Activated CD8-positive, alpha-beta T cell treated with anti-CD3 and anti-CD28 coated beads for 36 hours (primary cell): ENCODE measurements at regions not wholly inside any gene's neighbourhood (a gene's known extent, or its start where the extent isn't known, plus 50 kb on each side); places are given as distances from the start of the nearest gene placed in this dataset.

Experiments used
- ATAC-seq: fragments of 200-7000 bp; cut with Tn5 transposase; one replicate; pipeline ENCODE4 v1.10.0; 2021; ENCODE audit warnings: mild to moderate bottlenecking, moderate library complexity
- CTCF ChIA-PET: fragments of 350-600 bp; sonication (Branson Sonifier 250); formaldehyde crosslinking; loops from one replicate; lab custom pipeline; 2021; ENCODE audit warnings: antibody characterized with exemption; lab: Charles Lee
- POLR2A ChIA-PET: fragments of 350-600 bp; sonication (Branson Sonifier 250); formaldehyde crosslinking; loops from one replicate; lab custom pipeline; 2021; ENCODE audit warnings: antibody characterized with exemption; lab: Charles Lee
- DNase-seq: peaks from one replicate; pipeline ENCODE4 v3.0.0-alpha.2; 2020
- H3K27ac Mint-ChIP-seq: one replicate; pipeline ENCODE4 v1.8.0; 2021; ENCODE audit warnings: mild to moderate bottlenecking, mixed read lengths
- H3K27me3 Mint-ChIP-seq: one replicate; pipeline ENCODE4 v1.8.0; 2021; ENCODE audit warnings: mixed read lengths
- H3K36me3 Mint-ChIP-seq: one replicate; pipeline ENCODE4 v1.8.0; 2021; ENCODE audit warnings: low read depth, mixed read lengths
- H3K4me1 Mint-ChIP-seq: one replicate; pipeline ENCODE4 v1.8.0; 2021; ENCODE audit warnings: low read depth, mixed read lengths
- H3K4me3 Mint-ChIP-seq: one replicate; pipeline ENCODE4 v1.8.0; 2021; ENCODE audit warnings: mild to moderate bottlenecking, moderate library complexity, mixed read lengths
- H3K9me3 Mint-ChIP-seq: one replicate; pipeline ENCODE4 v1.8.0; 2021; ENCODE audit warnings: mixed read lengths
- CTCF ChIP-seq: fragments of 200-600 bp; IDR thresholded peaks from one replicate; pipeline ENCODE4 v1.8.0; 2022; ENCODE audit warnings: antibody characterized with exemption, mild to moderate bottlenecking
- intact Hi-C: fragments of 100-400 bp; cut with micrococcal nuclease; formaldehyde crosslinking; loops from one replicate; pipeline ENCODE4 v1.10.0; 2022

- Mint-ChIP-seq H3K4me3 (no peak overlapping the region), H3K4me1 (no peaks in the 10 kb centered on the region), H3K27ac (no peak overlapping the region), H3K9me3 (no peaks in the 10 kb centered on the region), H3K27me3 (peaks cover under 1% of the 10 kb centered on the region), H3K36me3 (no peaks in the 10 kb centered on the region)
- CTCF ChIA-PET: interaction anchor here (1.0 kb wide), 1 partner anchor 195 kb away, joined by 3 read pairs; no protein-coding TSS in a partner anchor
- intact Hi-C loops: no loop called here
- ATAC-seq (no peak), DNase-seq (no peak)
- TF ChIP-seq CTCF: no peak
- POLR2A ChIA-PET: no interaction called here
Measured at GRCh38 chr7:145175366-145175765, 339.5 kb upstream of the TPK1 start.

DNA sequence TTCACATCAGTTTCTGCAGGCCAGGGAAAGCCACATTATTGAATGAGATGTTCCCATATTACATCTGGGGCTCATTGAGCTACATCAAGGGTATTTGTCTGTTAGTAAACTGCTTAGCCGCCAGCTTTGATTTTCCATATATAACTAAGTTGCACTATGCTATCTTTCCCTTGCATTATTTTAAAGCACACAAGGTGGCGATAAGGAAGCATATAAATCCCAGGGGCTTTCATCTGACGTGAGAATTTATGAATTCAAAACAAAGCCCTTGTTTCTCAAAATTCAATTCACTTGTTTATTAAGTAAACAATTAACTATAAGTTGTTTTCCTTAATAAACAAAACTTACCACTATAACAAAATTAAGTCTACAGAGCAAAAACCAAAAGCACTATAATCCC lies 334.1 kb upstream of the TPK1 start:
- H3K9me3 Mint-ChIP-seq: no peaks in the 10 kb centered on the region
- DNase-seq (no peak), ATAC-seq (no peak)
- no peak for TF ChIP-seq CTCF
- POLR2A ChIA-PET: no interaction called here
- peaks cover 5% of the 10 kb centered on the region for H3K27me3 Mint-ChIP-seq
- CTCF ChIA-PET: no interaction called here
- intact Hi-C loops: no loop called here
- no peaks in the 10 kb centered on the region for H3K4me1 Mint-ChIP-seq
- no peak overlapping the region for H3K27ac Mint-ChIP-seq
- H3K4me3 Mint-ChIP-seq: no peak overlapping the region
- no peaks in the 10 kb centered on the region for H3K36me3 Mint-ChIP-seq

GRCh38 chr7:145168879-145169278 lies 333.0 kb upstream of the TPK1 start:
- DNase-seq: no peak
- no peaks in the 10 kb centered on the region for H3K4me1 Mint-ChIP-seq
- CTCF ChIA-PET: no interaction called here
- no peaks in the 10 kb centered on the region for H3K36me3 Mint-ChIP-seq
- H3K4me3 Mint-ChIP-seq: no peak overlapping the region
- peaks cover 5% of the 10 kb centered on the region for H3K27me3 Mint-ChIP-seq
- TF ChIP-seq CTCF: no peak
- ATAC-seq: no peak
- intact Hi-C loops: no loop called here
- H3K9me3 Mint-ChIP-seq: no peaks in the 10 kb centered on the region
- POLR2A ChIA-PET: no interaction called here
- H3K27ac Mint-ChIP-seq: no peak overlapping the region

GRCh38 chr7:145168427-145168826 lies 332.6 kb upstream of the TPK1 start:
- no peak for TF ChIP-seq CTCF
- ChIA-PET CTCF (no interaction called here), POLR2A (no interaction called here)
- peaks cover 5% of the 10 kb centered on the region for H3K27me3 Mint-ChIP-seq
- H3K27ac Mint-ChIP-seq: no peak overlapping the region
- H3K9me3 Mint-ChIP-seq: no peaks in the 10 kb centered on the region
- no peak overlapping the region for H3K4me3 Mint-ChIP-seq
- no peaks in the 10 kb centered on the region for H3K36me3 Mint-ChIP-seq
- intact Hi-C loops: no loop called here
- DNase-seq (no peak), ATAC-seq (no peak)
- H3K4me1 Mint-ChIP-seq: no peaks in the 10 kb centered on the region

GRCh38 chr7:145156834-145157233 lies 321.0 kb upstream of the TPK1 start:
- ChIA-PET CTCF (interaction anchor here (0.7 kb wide), 1 partner anchor 9 kb away, joined by 3 read pairs; no protein-coding TSS in a partner anchor), POLR2A (no interaction called here)
- H3K4me3 Mint-ChIP-seq: no peak overlapping the region
- H3K4me1 Mint-ChIP-seq: no peaks in the 10 kb centered on the region
- intact Hi-C loops: no loop called here
- H3K27ac Mint-ChIP-seq: no peak overlapping the region
- no peak for TF ChIP-seq CTCF
- DNase-seq: no peak
- H3K9me3 Mint-ChIP-seq: no peaks in the 10 kb centered on the region
- H3K36me3 Mint-ChIP-seq: no peaks in the 10 kb centered on the region
- H3K27me3 Mint-ChIP-seq: no peaks in the 10 kb centered on the region
- no peak for ATAC-seq
